H1 (cell line): ENCODE measurements at regions not wholly inside any gene's neighbourhood (a gene's known extent, or its start where the extent isn't known, plus 50 kb on each side); places are given as distances from the start of the nearest gene placed in this dataset.
A peak's percentile ranks its signal among the peaks of the same experiment; 100 is the strongest.

Experiments
- CTCF ChIA-PET: fragments of 300-600 bp; sonication (Branson Sonifier 250); formaldehyde crosslinking; loops from one replicate; lab custom pipeline; 2021; ENCODE audit not compliant: partially characterized antibody; lab: Charles Lee
- POLR2A ChIA-PET: fragments of 300-600 bp; sonication (Branson Sonifier 250); formaldehyde crosslinking; loops from one replicate; lab custom pipeline; 2021; ENCODE audit warnings: inconsistent platforms; ENCODE audit not compliant: partially characterized antibody; lab: Charles Lee
- DNase-seq, 2 experiments: peaks; one replicate each; pipeline versions ENCODE4 v3.0.0 to v3.0.0-alpha.2; 2010 to 2022; ENCODE audit warnings: low spot score in 2 of 2, low read depth in 1 of 2, mixed read lengths in 1 of 2
- FAIRE-seq: peaks from 2 replicates; lab custom pipeline; 2011; peaks lifted over from hg19 to GRCh38; lab: Jason Lieb, UNC
- H2AFZ ChIP-seq: 2 replicates; pipeline ENCODE4 v1.8.1; 2012; ENCODE audit warnings: low read length, inconsistent platforms
- H2AK5ac ChIP-seq: 2 replicates; pipeline ENCODE4 v1.6.1; 2013; ENCODE audit warnings: low read depth, low read length
- H2BK120ac ChIP-seq: replicated peaks from 2 replicates; pipeline ENCODE3; 2013; ENCODE audit warnings: low read depth, low read length, inconsistent platforms
- H2BK12ac ChIP-seq: 2 replicates; pipeline ENCODE4 v1.6.1; 2013; ENCODE audit warnings: low read depth, low read length
- H2BK15ac ChIP-seq: 2 replicates; pipeline ENCODE4 v1.6.1; 2013; ENCODE audit warnings: low read length
- H2BK20ac ChIP-seq: 2 replicates; pipeline ENCODE4 v1.6.1; 2013; ENCODE audit warnings: low read length
- H2BK5ac ChIP-seq: 2 replicates; pipeline ENCODE4 v1.6.1; 2013; ENCODE audit warnings: low read depth, low read length
- H3K14ac ChIP-seq: 2 replicates; pipeline ENCODE4 v1.6.1; 2013; ENCODE audit warnings: inconsistent platforms; ENCODE audit not compliant: insufficient read length
- H3K18ac ChIP-seq: 2 replicates; pipeline ENCODE4 v1.6.1; 2013; ENCODE audit warnings: low read length; ENCODE audit errors: extremely low read depth
- H3K23ac ChIP-seq: 2 replicates; pipeline ENCODE4 v1.6.1; 2013; ENCODE audit warnings: inconsistent platforms; ENCODE audit not compliant: insufficient read length
- H3K23me2 ChIP-seq: 2 replicates; pipeline ENCODE4 v1.6.1; 2013; ENCODE audit warnings: low read depth, low read length
- H3K27ac ChIP-seq: 2 replicates; pipeline ENCODE4 v1.6.1; 2011; ENCODE audit warnings: low read depth, low read length, inconsistent platforms
- H3K27me3 ChIP-seq, 4 experiments: replicated peaks in 1 of 4; 1 replicate in 1 of 4; 2 replicates in 3 of 4; pipeline versions ENCODE4 v1.6.1 to v1.8.1; 2011 to 2013; ENCODE audit warnings: low read length in 3 of 4, mild to moderate bottlenecking in 3 of 4, inconsistent platforms in 2 of 4, mixed read lengths in 2 of 4, moderate library complexity in 1 of 4; ENCODE audit not compliant: control insufficient read depth in 3 of 4, insufficient read depth in 3 of 4; ENCODE audit errors: extremely low read depth in 1 of 4
- H3K36me3 ChIP-seq, 4 experiments: 2 replicates each; pipeline versions ENCODE4 v1.6.1 to v1.8.1; 2011 to 2013; ENCODE audit warnings: mild to moderate bottlenecking in 4 of 4, low read length in 3 of 4, moderate library complexity in 2 of 4, control low read depth in 1 of 4, inconsistent platforms in 1 of 4; ENCODE audit not compliant: insufficient read depth in 4 of 4, control insufficient read depth in 2 of 4
- H3K4ac ChIP-seq: replicated peaks from 2 replicates; pipeline ENCODE3; 2013; ENCODE audit warnings: low read length, low read depth, mixed read lengths, inconsistent platforms; ENCODE audit not compliant: insufficient read length
- H3K4me1 ChIP-seq, 4 experiments: replicated peaks in 1 of 4; 1 replicate in 1 of 4; 2 replicates in 3 of 4; pipeline versions ENCODE4 v1.6.1 to v1.8.1; 2011 to 2013; ENCODE audit warnings: low read length in 3 of 4, inconsistent platforms in 2 of 4, mixed read lengths in 1 of 4; ENCODE audit not compliant: insufficient read depth in 4 of 4, control insufficient read depth in 3 of 4
- H3K4me2 ChIP-seq, 2 experiments: 2 replicates each; pipeline versions ENCODE4 v1.6.1 to v1.8.1; 2011 to 2013; ENCODE audit warnings: low read depth in 2 of 2, low read length in 2 of 2, control low read depth in 1 of 2, inconsistent platforms in 1 of 2, mild to moderate bottlenecking in 1 of 2; ENCODE audit not compliant: insufficient read depth in 1 of 2
- H3K4me3 ChIP-seq, 4 experiments: fragments of 200-600, 300-600 bp in 1 of 4; sonication (generic), shearing (Covaris generic), sonication (Bioruptor Twin) in 1 of 4; 2 replicates each; pipeline versions ENCODE4 v1.5.1 to v1.8.1; 2011 to 2016; ENCODE audit warnings: low read length in 4 of 4, low read depth in 3 of 4, control low read depth in 2 of 4, inconsistent platforms in 2 of 4, mild to moderate bottlenecking in 2 of 4, mixed read lengths in 1 of 4, moderate library complexity in 1 of 4; ENCODE audit not compliant: insufficient read depth in 2 of 4; ENCODE audit errors: extremely low read depth in 1 of 4
- H3K56ac ChIP-seq: replicated peaks from 2 replicates; pipeline ENCODE3; 2013; ENCODE audit warnings: low read depth, mild to moderate bottlenecking, mixed read lengths, low read length, inconsistent platforms; ENCODE audit not compliant: insufficient read length
- H3K79me1 ChIP-seq: 2 replicates; pipeline ENCODE4 v1.6.1; 2013; ENCODE audit warnings: low read depth, low read length, control low read depth
- H3K79me2 ChIP-seq, 2 experiments: 2 replicates each; pipeline versions ENCODE4 v1.6.1 to v1.8.1; 2012 to 2013; ENCODE audit warnings: low read length in 2 of 2, mild to moderate bottlenecking in 2 of 2, inconsistent platforms in 1 of 2; ENCODE audit not compliant: insufficient read depth in 2 of 2, control insufficient read depth in 1 of 2
- H3K9ac ChIP-seq, 4 experiments: replicated peaks in 1 of 4; 1 replicate in 1 of 4; 2 replicates in 3 of 4; pipeline versions ENCODE4 v1.6.1 to v1.8.1; 2011 to 2013; ENCODE audit warnings: low read depth in 3 of 4, low read length in 3 of 4, control low read depth in 2 of 4, mild to moderate bottlenecking in 2 of 4, moderate library complexity in 2 of 4, inconsistent platforms in 1 of 4; ENCODE audit errors: extremely low read depth in 1 of 4
- H3K9me3 ChIP-seq, 2 experiments: 2 replicates each; pipeline versions ENCODE4 v1.6.1 to v1.8.1; 2012 to 2013; ENCODE audit warnings: mild to moderate bottlenecking in 2 of 2, moderate library complexity in 2 of 2, control low read depth in 1 of 2, inconsistent platforms in 1 of 2, low read depth in 1 of 2, low read length in 1 of 2, mixed read lengths in 1 of 2; ENCODE audit not compliant: insufficient read depth in 2 of 2
- H4K20me1 ChIP-seq, 2 experiments: replicated peaks in 1 of 2; 2 replicates each; pipeline versions ENCODE3 to v1.8.1; 2011 to 2013; ENCODE audit warnings: inconsistent platforms in 2 of 2, low read length in 2 of 2, mild to moderate bottlenecking in 1 of 2; ENCODE audit not compliant: insufficient read depth in 2 of 2, control insufficient read depth in 1 of 2
- H4K5ac ChIP-seq: 2 replicates; pipeline ENCODE4 v1.6.1; 2013; ENCODE audit warnings: low read length, low read depth, mixed read lengths, inconsistent platforms; ENCODE audit not compliant: insufficient read length
- H4K8ac ChIP-seq: 2 replicates; pipeline ENCODE4 v1.8.0; 2013; ENCODE audit warnings: mild to moderate bottlenecking, moderate library complexity, low read length, inconsistent platforms; ENCODE audit not compliant: insufficient read depth; ENCODE audit errors: extremely low read depth
- H4K91ac ChIP-seq: replicated peaks from 2 replicates; pipeline ENCODE3; 2013; ENCODE audit warnings: low read length, mixed read lengths, inconsistent platforms; ENCODE audit not compliant: insufficient read length
- RXRA ChIP-seq: IDR thresholded peaks from 2 replicates; pipeline ENCODE4 v1.6.1; 2011; ENCODE audit warnings: low read depth, mild to moderate bottlenecking, low read length, moderate library complexity; ENCODE audit not compliant: insufficient read depth
- WGBS, 2 experiments: shearing (Covaris generic) in 1 of 2; methylation state at CpG; one replicate each; pipeline versions ENCODE4 v1.1.6 to v1.1.7; 2013 to 2015; ENCODE audit warnings: low lambda C conversion rate in 2 of 2, mixed read lengths in 2 of 2, inconsistent platforms in 1 of 2, low coverage in 1 of 2, missing lambda C conversion rate in 1 of 2; ENCODE audit not compliant: insufficient replicate concordance in 2 of 2, insufficient coverage in 1 of 2, insufficient read length in 1 of 2; ENCODE audit errors: extremely low coverage in 1 of 2, missing lambda C conversion rate in 1 of 2; 5-methylcytosine and 5-hydroxymethylcytosine counted together

DNA sequence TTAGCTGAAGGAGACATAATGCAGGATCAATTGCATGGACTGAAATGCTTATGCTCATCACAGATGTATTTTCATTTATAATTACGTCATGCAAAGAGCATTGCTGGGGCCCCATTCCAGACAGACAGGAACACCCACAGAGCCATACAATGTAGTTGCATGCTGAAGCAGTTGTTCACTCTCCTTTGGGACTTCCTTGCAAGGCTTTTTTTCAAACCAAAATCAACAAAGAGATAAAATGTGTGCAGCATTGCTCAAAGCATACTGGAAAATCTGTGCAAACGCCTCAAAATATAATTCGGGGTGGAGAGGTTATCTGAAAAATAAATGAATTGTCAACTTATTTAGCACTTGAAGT lies 463.2 kb downstream of the CDH2 start:
- no peaks in the 10 kb centered on the region for H3K23me2 ChIP-seq
- H4K5ac ChIP-seq = no peak overlapping the region
- no peak overlapping the region for H2BK15ac ChIP-seq
- no peak overlapping the region; the same call in 1 of the 2 replicates for H2BK12ac ChIP-seq
- H3K27me3 ChIP-seq = no peaks in the 10 kb centered on the region
- H2AFZ ChIP-seq = no peak overlapping the region
- 77% methylated on average over 3 of the region's 3 CpGs; no CpG with 5 or more reads in 1 of the 2 experiments for WGBS, 2 experiments
- H3K14ac ChIP-seq = no peak overlapping the region
- H3K18ac ChIP-seq = no peak overlapping the region
- H3K9me3 ChIP-seq = no peaks in the 10 kb centered on the region
- H3K23ac ChIP-seq = no peak overlapping the region
- H3K79me1 ChIP-seq = no peaks in the 10 kb centered on the region
- no peak overlapping the region for H3K27ac ChIP-seq
- DNase-seq (no peak), FAIRE-seq (no peak)
- H4K8ac ChIP-seq = no peak overlapping the region
- ChIA-PET CTCF (interaction anchor here (1.8 to 2.3 kb wide), 2 partner anchors 28 to 36 kb away, joined by 6 to 8 read pairs; no protein-coding TSS in a partner anchor), POLR2A (no interaction called here)
- H3K4ac ChIP-seq = no peak overlapping the region
- H2BK20ac ChIP-seq = 0 out of 2 replicates have a peak overlapping the region, but pooled peaks have one; percentile 72
- H3K4me2 ChIP-seq = 0 out of 4 replicates have a peak overlapping the region, but pooled peaks of 1 of the 2 experiments have one; percentile 11
- H3K4me1 ChIP-seq = peaks cover 8 to 26% (median 18%) of the 10 kb centered on the region in 4 experiments; a peak in 5 of 7 replicates
- no peak overlapping the region for H4K91ac ChIP-seq
- no peaks in the 10 kb centered on the region for H4K20me1 ChIP-seq
- peak overlapping the region; percentile 48 for H2BK120ac ChIP-seq
- no peak overlapping the region for H3K9ac ChIP-seq
- H3K56ac ChIP-seq = no peak overlapping the region
- H3K4me3 ChIP-seq = peak overlapping the region in 1 of 4 experiments; percentile 2; a peak in 3 of 8 replicates
- no peaks in the 10 kb centered on the region for H3K36me3 ChIP-seq
- no peak overlapping the region for H2AK5ac ChIP-seq
- no peaks in the 10 kb centered on the region for H3K79me2 ChIP-seq
- H2BK5ac ChIP-seq = peak overlapping the region; percentile 50; the same call in 1 of the 2 replicates
- no peak for TF ChIP-seq RXRA
